Neural cell (in vitro differentiated cells): ENCODE measurements at regions not wholly inside any gene's neighbourhood (a gene's known extent, or its start where the extent isn't known, plus 50 kb on each side); places are given as distances from the start of the nearest gene placed in this dataset.

Experiments used
- H2AFZ ChIP-seq: fragments of 200-600, 300-800 bp; sonication (generic), shearing (Covaris generic); 2 replicates; pipeline ENCODE4 v1.6.0; 2014; ENCODE audit warnings: low read depth, mild to moderate bottlenecking, antibody characterized with exemption, low read length, moderate library complexity
- H3F3A ChIP-seq: fragments of 200-600 bp; shearing (Covaris generic); 2 replicates; pipeline ENCODE4 v1.6.1; 2016; ENCODE audit warnings: mild to moderate bottlenecking, moderate library complexity, mixed read lengths, antibody characterized with exemption, low read length; ENCODE audit not compliant: insufficient read depth, poor library complexity, severe bottlenecking
- H3K27ac ChIP-seq: fragments of 200-600, 300-800 bp; sonication (generic), shearing (Covaris generic); 2 replicates; pipeline ENCODE4 v1.5.1; 2014; ENCODE audit warnings: mild to moderate bottlenecking, low read length, moderate library complexity
- H3K27me3 ChIP-seq: fragments of 300-800, 200-600 bp; sonication (generic), shearing (Covaris generic); 2 replicates; pipeline ENCODE4 v1.6.0; 2014; ENCODE audit warnings: mild to moderate bottlenecking, low read depth, low read length, moderate library complexity; ENCODE audit not compliant: insufficient read depth
- H3K36me3 ChIP-seq: fragments of 300-800, 200-600 bp; sonication (generic), shearing (Covaris generic); 2 replicates; pipeline ENCODE4 v1.5.1; 2014; ENCODE audit warnings: mild to moderate bottlenecking, antibody characterized with exemption, low read length, moderate library complexity; ENCODE audit not compliant: insufficient read depth
- H3K4me2 ChIP-seq: fragments of 300-800, 200-600 bp; sonication (generic), shearing (Covaris generic); 2 replicates; pipeline ENCODE4 v1.6.0; 2014; ENCODE audit warnings: mild to moderate bottlenecking, low read length
- H3K4me3 ChIP-seq: fragments of 300-800, 200-600 bp; sonication (generic), shearing (Covaris generic); 2 replicates; pipeline ENCODE4 v1.5.1; 2014; ENCODE audit warnings: mild to moderate bottlenecking, low read length, moderate library complexity
- H3K79me2 ChIP-seq: fragments of 200-600 bp; shearing (Covaris generic); replicated peaks from 2 replicates; pipeline ENCODE4 v1.6.0; 2014; ENCODE audit warnings: mild to moderate bottlenecking, low read length, moderate library complexity; ENCODE audit not compliant: insufficient read depth
- H3K9ac ChIP-seq: fragments of 300-800, 200-600 bp; sonication (generic), shearing (Covaris generic); 2 replicates; pipeline ENCODE4 v1.6.1; 2016; ENCODE audit warnings: mild to moderate bottlenecking, low read length, mixed read lengths
- H3K9me2 ChIP-seq: fragments of 200-600 bp; shearing (Covaris generic); 2 replicates; pipeline ENCODE4 v1.6.1; 2016; ENCODE audit warnings: mild to moderate bottlenecking, low read length, mixed read lengths; ENCODE audit not compliant: insufficient read depth
- H3K9me3 ChIP-seq: fragments of 200-600, 300-800 bp; sonication (generic), shearing (Covaris generic); 2 replicates; pipeline ENCODE4 v1.6.1; 2016; ENCODE audit warnings: mild to moderate bottlenecking, mixed run types, low read length, moderate library complexity, mixed read lengths
- H4K20me1 ChIP-seq: fragments of 200-600 bp; shearing (Covaris generic); 2 replicates; pipeline ENCODE4 v1.6.1; 2016; ENCODE audit warnings: mild to moderate bottlenecking, mixed run types; ENCODE audit not compliant: insufficient read depth
- CTCF ChIP-seq: fragments of 450-650 bp; IDR thresholded peaks from 2 replicates; pipeline ENCODE4 v1.5.1; 2014; ENCODE audit warnings: antibody characterized with exemption, mild to moderate bottlenecking, moderate library complexity; ENCODE audit not compliant: poor library complexity, severe bottlenecking
- EP300 ChIP-seq: fragments of 450-650 bp; conservative IDR thresholded peaks from 2 replicates; pipeline ENCODE4 v1.6.1; 2014; ENCODE audit warnings: antibody characterized with exemption, mild to moderate bottlenecking, moderate library complexity; ENCODE audit not compliant: poor library complexity, severe bottlenecking
- EZH2 ChIP-seq: fragments of 200-600, 300-800 bp; shearing (Covaris generic), sonication (generic); IDR thresholded peaks from 2 replicates; pipeline ENCODE4 v1.6.1; 2014; ENCODE audit warnings: antibody characterized with exemption, low read length, borderline replicate concordance, mild to moderate bottlenecking; ENCODE audit not compliant: insufficient read depth, poor library complexity, severe bottlenecking
- MXI1 ChIP-seq: fragments of 450-650 bp; conservative IDR thresholded peaks from 2 replicates; pipeline ENCODE4 v1.6.1; 2014; ENCODE audit warnings: antibody characterized with exemption, mild to moderate bottlenecking; ENCODE audit not compliant: poor library complexity, severe bottlenecking
- POLR2AphosphoS5 ChIP-seq: IDR thresholded peaks from 2 replicates; pipeline ENCODE4 v1.6.1; 2012
- RAD21 ChIP-seq: fragments of 450-650 bp; conservative IDR thresholded peaks from 2 replicates; pipeline ENCODE4 v1.6.1; 2014; ENCODE audit warnings: antibody characterized with exemption, mild to moderate bottlenecking, moderate library complexity
- REST ChIP-seq: IDR thresholded peaks from 2 replicates; pipeline ENCODE4 v1.6.1; 2012; ENCODE audit warnings: borderline replicate concordance
- SMC3 ChIP-seq: fragments of 450-650 bp; conservative IDR thresholded peaks from 2 replicates; pipeline ENCODE4 v1.6.1; 2014; ENCODE audit warnings: antibody characterized with exemption, mild to moderate bottlenecking, moderate library complexity; ENCODE audit not compliant: poor library complexity
- TAF1 ChIP-seq: IDR thresholded peaks from 2 replicates; pipeline ENCODE4 v1.6.1; 2012; ENCODE audit warnings: low read depth

GRCh38 chr2:65640793-65641103, 208.3 kb upstream of the SPRED2 start:
- Histone ChIP-seq H3K9ac (no peak overlapping the region), H3K79me2 (no peaks in the 10 kb centered on the region), H3K4me3 (no peak overlapping the region), H3K36me3 (no peaks in the 10 kb centered on the region), H3F3A (no peaks in the 10 kb centered on the region), H3K27ac (no peak overlapping the region), H4K20me1 (no peaks in the 10 kb centered on the region), H2AFZ (no peak overlapping the region), H3K27me3 (no peaks in the 10 kb centered on the region), H3K9me2 (no peaks in the 10 kb centered on the region), H3K4me2 (no peak overlapping the region), H3K9me3 (no peaks in the 10 kb centered on the region)
- no peak for TF ChIP-seq RAD21
- no peak for TF ChIP-seq SMC3
- TF ChIP-seq REST: no peak
- TF ChIP-seq EP300: no peak
- TF ChIP-seq POLR2AphosphoS5: no peak
- TF ChIP-seq TAF1: no peak
- TF ChIP-seq MXI1: no peak
- TF ChIP-seq CTCF: no peak
- no peak for TF ChIP-seq EZH2

- H4K20me1 ChIP-seq: no peaks in the 10 kb centered on the region
- no peak overlapping the region for H3K4me3 ChIP-seq
- H3K27me3 ChIP-seq: no peaks in the 10 kb centered on the region
- H3K9ac ChIP-seq: no peak overlapping the region
- no peak overlapping the region for H3K4me2 ChIP-seq
- TF ChIP-seq EP300 (no peak), MXI1 (no peak), EZH2 (no peak), RAD21 (no peak)
- H3K9me2 ChIP-seq: no peaks in the 10 kb centered on the region
- H3K79me2 ChIP-seq: no peaks in the 10 kb centered on the region
- no peak overlapping the region for H3K27ac ChIP-seq
- H3F3A ChIP-seq: no peaks in the 10 kb centered on the region
- H3K9me3 ChIP-seq: no peaks in the 10 kb centered on the region
- no peak overlapping the region for H2AFZ ChIP-seq
- no peaks in the 10 kb centered on the region for H3K36me3 ChIP-seq
Observed at GRCh38 chr2:65639156-65639864, 206.9 kb upstream of the SPRED2 start.
